DND-41 (cell line): ENCODE measurements at regions not wholly inside any gene's neighbourhood (a gene's known extent, or its start where the extent isn't known, plus 50 kb on each side); places are given as distances from the start of the nearest gene placed in this dataset.

Experiments used
- ATAC-seq: fragments of 200-7000 bp; cut with Tn5 transposase; 3 replicates; pipeline ENCODE4 v1.9.1; 2021; ENCODE audit warnings: low read depth; ENCODE audit not compliant: insufficient read depth
- DNase-seq: peaks from one replicate; pipeline ENCODE4 v3.0.0-alpha.2; 2020
- H2AFZ ChIP-seq: 2 replicates; pipeline ENCODE4 v1.6.0; 2012; ENCODE audit warnings: low read depth, low read length
- H3K27ac ChIP-seq: 2 replicates; pipeline ENCODE4 v1.5.1; 2012; ENCODE audit warnings: low read length, inconsistent platforms
- H3K27me3 ChIP-seq: fragments of 200-600 bp; sonication (generic); 2 replicates; pipeline ENCODE4 v1.6.0; 2012; ENCODE audit warnings: low read length, mild to moderate bottlenecking, inconsistent platforms; ENCODE audit not compliant: insufficient read depth, poor library complexity
- H3K36me3 ChIP-seq: 2 replicates; pipeline ENCODE4 v1.5.1; 2012; ENCODE audit warnings: low read length, inconsistent platforms; ENCODE audit not compliant: insufficient read depth
- H3K4me1 ChIP-seq: 2 replicates; pipeline ENCODE4 v1.5.1; 2012; ENCODE audit warnings: mild to moderate bottlenecking, low read length; ENCODE audit not compliant: insufficient read depth
- H3K4me2 ChIP-seq: 2 replicates; pipeline ENCODE4 v1.6.0; 2012; ENCODE audit warnings: mild to moderate bottlenecking, moderate library complexity, low read length, inconsistent platforms; ENCODE audit not compliant: insufficient read depth
- H3K4me3 ChIP-seq, 2 experiments: fragments of 200-600 bp in 1 of 2; shearing (Covaris generic) in 1 of 2; 2 replicates each; pipeline ENCODE4 v1.5.1; 2012 to 2016; ENCODE audit warnings: inconsistent platforms in 2 of 2, low read length in 2 of 2, mild to moderate bottlenecking in 2 of 2, low read depth in 1 of 2, moderate library complexity in 1 of 2
- H3K79me2 ChIP-seq: 2 replicates; pipeline ENCODE4 v1.6.0; 2012; ENCODE audit warnings: low read length, inconsistent platforms; ENCODE audit not compliant: insufficient read depth
- H3K9ac ChIP-seq: 2 replicates; pipeline ENCODE4 v1.6.0; 2012; ENCODE audit warnings: low read depth, mild to moderate bottlenecking, inconsistent platforms, low read length, moderate library complexity
- H3K9me3 ChIP-seq: 2 replicates; pipeline ENCODE4 v1.5.1; 2012; ENCODE audit warnings: low read length, moderate library complexity, mild to moderate bottlenecking, inconsistent platforms; ENCODE audit not compliant: insufficient read depth, severe bottlenecking
- H4K20me1 ChIP-seq: 2 replicates; pipeline ENCODE4 v1.6.0; 2012; ENCODE audit warnings: low read length; ENCODE audit not compliant: insufficient read depth
- CTCF ChIP-seq: IDR thresholded peaks from 2 replicates; pipeline ENCODE4 v1.5.1; 2012; ENCODE audit warnings: borderline replicate concordance, low read length, moderate library complexity, mild to moderate bottlenecking; ENCODE audit not compliant: poor library complexity, severe bottlenecking; ENCODE audit errors: extremely low read depth
- EZH2 ChIP-seq: IDR thresholded peaks from 3 replicates; pipeline ENCODE4 v1.6.1; 2012; ENCODE audit warnings: borderline replicate concordance, low read depth, mild to moderate bottlenecking, moderate library complexity, low read length, inconsistent platforms; ENCODE audit not compliant: severe bottlenecking

GRCh38 chr5:85716344-85717202 is 901.2 kb upstream of the COX7C start:
- no peak overlapping the region for H3K9ac ChIP-seq
- no peak for ATAC-seq
- TF ChIP-seq EZH2, result no peak
- no peak for TF ChIP-seq CTCF
- H3K9me3 ChIP-seq, result no peaks in the 10 kb centered on the region
- no peak overlapping the region for H3K4me2 ChIP-seq
- no peaks in the 10 kb centered on the region for H3K79me2 ChIP-seq
- H2AFZ ChIP-seq, result no peak overlapping the region
- H3K4me3 ChIP-seq, result no peak overlapping the region
- H3K27me3 ChIP-seq, result no peaks in the 10 kb centered on the region
- no peak overlapping the region for H3K27ac ChIP-seq
- H4K20me1 ChIP-seq, result no peaks in the 10 kb centered on the region
- H3K36me3 ChIP-seq, result no peaks in the 10 kb centered on the region
- no peak for DNase-seq
- H3K4me1 ChIP-seq, result no peaks in the 10 kb centered on the region

GRCh38 chr5:85717203-85717563 is 900.6 kb upstream of the COX7C start:
- H4K20me1 ChIP-seq, result no peaks in the 10 kb centered on the region
- no peak overlapping the region for H3K4me3 ChIP-seq
- no peaks in the 10 kb centered on the region for H3K27me3 ChIP-seq
- no peaks in the 10 kb centered on the region for H3K79me2 ChIP-seq
- H3K9ac ChIP-seq, result no peak overlapping the region
- H3K4me1 ChIP-seq, result no peaks in the 10 kb centered on the region
- no peak overlapping the region for H3K27ac ChIP-seq
- no peak overlapping the region for H3K4me2 ChIP-seq
- H3K9me3 ChIP-seq, result no peaks in the 10 kb centered on the region
- DNase-seq, result no peak
- no peaks in the 10 kb centered on the region for H3K36me3 ChIP-seq
- ATAC-seq, result no peak
- H2AFZ ChIP-seq, result no peak overlapping the region
- no peak for TF ChIP-seq EZH2
- TF ChIP-seq CTCF, result no peak

GRCh38 chr5:85732185-85732584 is 885.6 kb upstream of the COX7C start:
- no peaks in the 10 kb centered on the region for H4K20me1 ChIP-seq
- H3K27me3 ChIP-seq, result no peaks in the 10 kb centered on the region
- no peak overlapping the region for H3K4me2 ChIP-seq
- TF ChIP-seq EZH2, result no peak
- no peak for TF ChIP-seq CTCF
- H3K4me3 ChIP-seq, result no peak overlapping the region
- no peaks in the 10 kb centered on the region for H3K9me3 ChIP-seq
- ATAC-seq (no peak), DNase-seq (no peak)
- no peaks in the 10 kb centered on the region for H3K4me1 ChIP-seq
- no peaks in the 10 kb centered on the region for H3K79me2 ChIP-seq
- H3K36me3 ChIP-seq, result no peaks in the 10 kb centered on the region
- H3K9ac ChIP-seq, result no peak overlapping the region
- no peak overlapping the region for H2AFZ ChIP-seq
- H3K27ac ChIP-seq, result no peak overlapping the region

- DNase-seq, result no peak
- no peaks in the 10 kb centered on the region for H3K27me3 ChIP-seq
- no peaks in the 10 kb centered on the region for H3K79me2 ChIP-seq
- no peak overlapping the region for H3K27ac ChIP-seq
- H4K20me1 ChIP-seq, result no peaks in the 10 kb centered on the region
- no peak overlapping the region for H3K4me2 ChIP-seq
- H3K4me1 ChIP-seq, result no peaks in the 10 kb centered on the region
- H3K9me3 ChIP-seq, result no peaks in the 10 kb centered on the region
- H3K4me3 ChIP-seq, result no peak overlapping the region
- no peak overlapping the region for H3K9ac ChIP-seq
- H3K36me3 ChIP-seq, result no peaks in the 10 kb centered on the region
- ATAC-seq, result no peak
- H2AFZ ChIP-seq, result no peak overlapping the region
- no peak for TF ChIP-seq EZH2
- TF ChIP-seq CTCF, result no peak
Measured at GRCh38 chr5:85741972-85742371, 875.8 kb upstream of the COX7C start.
